ENCODE measurements at regions not wholly inside any gene's neighbourhood (a gene's known extent, or its start where the extent isn't known, plus 50 kb on each side); places are given as distances from the start of the nearest gene placed in this dataset.

DNA sequence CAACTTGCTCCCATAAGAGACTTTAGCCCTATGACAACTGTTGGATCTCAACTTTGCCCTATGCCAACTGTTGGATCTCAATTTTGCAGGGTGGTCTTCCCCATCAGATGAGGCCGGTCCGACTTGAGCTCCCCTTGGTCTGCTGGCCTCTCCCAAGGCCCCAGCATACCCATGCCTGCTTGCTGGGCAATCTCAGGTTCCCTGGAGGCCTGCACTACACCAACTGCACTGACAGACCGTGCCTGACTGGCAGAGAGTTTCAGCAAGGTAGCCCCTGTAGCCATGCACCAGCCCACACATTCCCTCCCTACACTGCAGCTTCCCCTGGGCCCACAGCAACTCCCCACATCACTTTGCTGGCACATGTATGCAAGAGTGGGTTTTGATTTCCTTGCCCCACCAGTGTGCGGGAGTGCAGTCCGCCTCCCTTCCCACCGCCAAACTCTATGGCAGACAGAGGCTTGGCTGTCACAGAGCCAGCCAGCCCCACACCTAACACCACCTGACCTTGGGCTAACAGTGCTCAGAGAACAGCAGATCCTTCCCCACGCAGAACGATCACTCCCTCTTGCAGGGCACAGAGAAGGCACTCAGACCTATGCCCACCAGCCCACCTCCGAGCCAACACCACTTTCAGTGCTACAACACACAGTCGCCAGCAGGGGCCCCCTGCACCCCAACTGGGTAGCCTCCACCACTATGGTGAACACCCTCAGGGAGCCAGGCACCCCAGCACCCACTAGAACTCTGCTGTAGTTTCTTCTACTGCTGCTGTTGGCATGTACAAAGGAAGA lies 279.9 kb upstream of the COX7C start:
- TF ChIP-seq, protein P1, sequence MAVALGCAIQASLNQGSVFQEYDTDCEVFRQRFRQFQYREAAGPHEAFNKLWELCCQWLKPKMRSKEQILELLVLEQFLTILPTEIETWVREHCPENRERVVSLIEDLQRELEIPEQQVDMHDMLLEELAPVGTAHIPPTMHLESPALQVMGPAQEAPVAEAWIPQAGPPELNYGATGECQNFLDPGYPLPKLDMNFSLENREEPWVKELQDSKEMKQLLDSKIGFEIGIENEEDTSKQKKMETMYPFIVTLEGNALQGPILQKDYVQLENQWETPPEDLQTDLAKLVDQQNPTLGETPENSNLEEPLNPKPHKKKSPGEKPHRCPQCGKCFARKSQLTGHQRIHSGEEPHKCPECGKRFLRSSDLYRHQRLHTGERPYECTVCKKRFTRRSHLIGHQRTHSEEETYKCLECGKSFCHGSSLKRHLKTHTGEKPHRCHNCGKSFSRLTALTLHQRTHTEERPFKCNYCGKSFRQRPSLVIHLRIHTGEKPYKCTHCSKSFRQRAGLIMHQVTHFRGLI (CRISPR knock-in tag; IDR thresholded peaks at IDR 0.05), result no peak
- TF ChIP-seq ESRRA (IDR thresholded peaks at IDR 0.05; ENCODE audit: borderline replicate concordance, low read depth) (no peak), POLR2A (conservative IDR thresholded peaks at IDR 0.05) (no peak), POLR2G (IDR thresholded peaks at IDR 0.05; ENCODE audit: low read depth, low read length) (no peak), LEF1 (IDR thresholded peaks at IDR 0.05) (no peak), NR2C2 (CRISPR knock-in tag; IDR thresholded peaks at IDR 0.05) (no peak), NR2C2 (tag; IDR thresholded peaks at IDR 0.05) (no peak), ADNP (tag; IDR thresholded peaks at IDR 0.05) (no peak), CBFB (CRISPR knock-in tag; IDR thresholded peaks at IDR 0.05) (no peak), CTCF (IDR thresholded peaks at IDR 0.05 in 2 of 3, conservative IDR thresholded peaks at IDR 0.05 in 1 of 3; ENCODE audit: insufficient read depth in 2 of 3, low read depth in 1 of 3, low read length in 3 of 3) (no peak), HDAC6 (IDR thresholded peaks at IDR 0.05; ENCODE audit: low read depth, low read length) (no peak)
- TF ChIP-seq, protein P2, sequence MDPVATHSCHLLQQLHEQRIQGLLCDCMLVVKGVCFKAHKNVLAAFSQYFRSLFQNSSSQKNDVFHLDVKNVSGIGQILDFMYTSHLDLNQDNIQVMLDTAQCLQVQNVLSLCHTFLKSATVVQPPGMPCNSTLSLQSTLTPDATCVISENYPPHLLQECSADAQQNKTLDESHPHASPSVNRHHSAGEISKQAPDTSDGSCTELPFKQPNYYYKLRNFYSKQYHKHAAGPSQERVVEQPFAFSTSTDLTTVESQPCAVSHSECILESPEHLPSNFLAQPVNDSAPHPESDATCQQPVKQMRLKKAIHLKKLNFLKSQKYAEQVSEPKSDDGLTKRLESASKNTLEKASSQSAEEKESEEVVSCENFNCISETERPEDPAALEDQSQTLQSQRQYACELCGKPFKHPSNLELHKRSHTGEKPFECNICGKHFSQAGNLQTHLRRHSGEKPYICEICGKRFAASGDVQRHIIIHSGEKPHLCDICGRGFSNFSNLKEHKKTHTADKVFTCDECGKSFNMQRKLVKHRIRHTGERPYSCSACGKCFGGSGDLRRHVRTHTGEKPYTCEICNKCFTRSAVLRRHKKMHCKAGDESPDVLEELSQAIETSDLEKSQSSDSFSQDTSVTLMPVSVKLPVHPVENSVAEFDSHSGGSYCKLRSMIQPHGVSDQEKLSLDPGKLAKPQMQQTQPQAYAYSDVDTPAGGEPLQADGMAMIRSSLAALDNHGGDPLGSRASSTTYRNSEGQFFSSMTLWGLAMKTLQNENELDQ (CRISPR knock-in tag; IDR thresholded peaks at IDR 0.05; ENCODE audit: borderline replicate concordance), result no peak
